ENCODE measurements at regions not wholly inside any gene's neighbourhood (a gene's known extent, or its start where the extent isn't known, plus 50 kb on each side); places are given as distances from the start of the nearest gene placed in this dataset.

GRCh38 chr3:65109966-65110500 is 422.2 kb upstream of the ADAMTS9 start:
- no peak for DNase-seq

DNA sequence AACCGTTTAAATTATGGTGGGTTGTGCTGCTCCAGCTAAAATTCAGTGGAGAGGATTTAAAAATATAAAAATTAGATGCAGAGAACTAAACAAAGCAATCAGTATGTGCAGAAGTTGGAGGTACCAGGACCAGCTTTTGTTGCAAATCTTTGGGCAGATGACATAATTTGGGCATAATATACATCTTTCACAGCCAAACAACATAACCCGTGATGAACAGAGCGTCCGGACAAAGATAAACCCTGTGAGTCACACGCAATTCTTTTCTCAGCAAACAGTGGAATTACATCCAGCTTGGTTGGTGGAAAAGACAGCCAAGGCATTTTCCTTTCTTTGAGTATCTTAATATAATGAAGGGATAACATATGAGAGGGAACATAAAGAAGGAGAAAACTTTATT is 419.4 kb upstream of the ADAMTS9 start:
- no peak for DNase-seq

DNA sequence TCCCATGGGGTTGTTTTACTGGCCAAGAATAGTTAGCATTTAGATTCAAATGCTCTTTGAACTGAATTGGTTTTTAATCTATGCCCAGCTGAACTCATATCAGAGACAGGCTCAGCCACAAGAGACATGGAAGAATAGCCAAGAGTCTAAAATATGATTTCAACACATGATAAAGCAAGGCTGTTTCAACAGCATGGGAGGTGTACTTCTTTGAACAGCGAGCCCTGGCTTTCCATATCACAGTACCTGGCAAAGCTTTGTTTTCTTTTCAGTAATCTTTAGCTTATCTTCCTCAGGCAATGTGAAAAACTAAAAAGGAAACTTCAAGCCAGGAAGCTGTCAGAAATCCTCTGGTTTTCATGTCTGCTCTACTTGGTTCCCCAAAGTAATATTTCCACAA is 413.6 kb upstream of the ADAMTS9 start:
- DNase-seq = no peak

GRCh38 chr3:65098400-65098799 is 410.6 kb upstream of the ADAMTS9 start:
- DNase-seq = no peak

DNA sequence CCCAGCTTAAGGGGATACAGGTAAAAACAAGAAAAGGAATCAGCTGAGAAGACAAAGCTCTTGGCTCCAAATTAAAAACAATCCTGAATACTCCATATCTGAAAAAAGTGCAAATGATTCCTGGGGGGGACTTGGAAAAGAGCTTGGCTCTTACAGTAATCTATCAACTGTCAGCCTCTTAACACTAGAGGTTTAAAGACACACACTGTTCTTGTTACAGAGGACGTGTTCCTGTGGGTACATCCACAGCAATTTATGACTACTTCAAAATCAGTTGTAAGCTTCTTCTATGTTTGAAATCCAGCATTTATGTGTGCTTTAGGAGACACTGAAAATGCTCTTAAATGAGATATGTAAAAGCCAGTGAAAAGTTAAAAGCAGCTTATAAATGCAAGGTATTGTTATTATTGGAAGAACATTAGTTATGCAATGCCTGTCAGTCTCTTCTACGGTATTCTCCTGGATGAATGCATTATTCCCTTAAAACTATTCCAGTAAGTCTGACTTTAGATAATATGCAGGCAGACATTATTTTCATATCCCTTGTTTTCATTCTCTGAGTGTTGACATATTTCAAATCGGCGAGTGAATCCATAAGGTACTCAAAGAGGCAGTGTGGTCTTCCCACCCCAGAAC is 408.4 kb upstream of the ADAMTS9 start:
- DNase-seq = no peak

DNA sequence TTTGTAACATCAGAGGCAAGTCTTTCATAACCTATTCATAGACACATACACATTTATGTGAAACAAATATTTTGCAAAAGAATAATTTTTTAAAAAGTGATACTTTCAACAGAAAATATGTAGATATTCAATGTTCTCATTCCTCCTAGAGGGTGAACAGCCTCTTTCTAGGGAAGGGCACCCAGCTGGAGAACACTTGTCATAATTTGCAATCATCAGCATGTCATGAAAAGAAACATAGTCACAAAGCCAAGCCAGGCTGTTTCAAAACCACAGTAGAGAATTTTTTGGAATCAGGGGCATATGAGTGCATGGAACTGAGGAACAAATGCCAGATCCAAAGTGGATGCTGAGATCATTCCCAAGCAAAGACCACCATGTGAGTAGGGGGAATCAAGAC is 406.9 kb upstream of the ADAMTS9 start:
- DNase-seq = no peak

- no peak for DNase-seq
These were observed 405.8 kb upstream of the ADAMTS9 start for GRCh38 chr3:65093641-65094040.

- no peak for DNase-seq
These were observed 403.8 kb upstream of the ADAMTS9 start for GRCh38 chr3:65091565-65091964.

GRCh38 chr3:65083240-65083639 is 395.4 kb upstream of the ADAMTS9 start:
- no peak for DNase-seq

DNA sequence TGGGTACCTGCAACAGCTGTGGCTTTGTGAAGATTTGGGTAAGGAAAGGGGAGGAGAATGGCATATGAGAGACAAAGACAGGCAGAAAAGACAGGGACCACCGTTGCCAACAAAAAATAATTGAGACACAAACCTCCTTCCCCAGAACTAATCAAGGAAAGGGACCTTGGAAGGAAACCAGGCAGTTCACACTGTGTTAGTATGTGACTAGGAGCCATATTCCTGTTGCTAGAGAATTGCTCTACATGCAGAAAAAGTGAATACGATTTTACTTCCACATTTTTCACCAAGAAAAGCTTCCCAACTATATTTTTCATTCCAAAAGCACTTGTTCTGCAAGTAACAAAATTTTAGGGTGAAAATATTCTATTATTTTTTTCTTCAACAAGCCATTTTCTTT is 393.7 kb upstream of the ADAMTS9 start:
- DNase-seq = no peak

DNA sequence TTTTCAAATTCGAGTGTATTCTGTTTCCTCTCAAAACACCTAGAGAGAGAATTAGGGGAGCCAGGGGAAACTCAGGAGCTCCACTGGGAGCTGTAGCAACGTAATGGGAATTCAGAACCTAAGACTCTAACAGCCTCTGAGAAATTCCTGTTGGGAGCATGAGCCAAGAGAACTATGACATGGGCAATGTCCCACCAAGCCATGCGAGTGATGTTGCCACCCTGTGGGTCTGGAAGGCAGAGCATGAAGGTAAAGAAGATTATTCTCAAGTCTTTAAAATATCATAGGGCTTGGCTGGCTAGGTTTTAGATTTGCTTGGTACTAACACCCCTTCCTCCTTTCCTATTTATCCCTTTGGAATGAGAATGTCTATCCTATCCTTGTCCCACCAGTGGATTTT is 392.6 kb upstream of the ADAMTS9 start:
- no peak for DNase-seq

DNA sequence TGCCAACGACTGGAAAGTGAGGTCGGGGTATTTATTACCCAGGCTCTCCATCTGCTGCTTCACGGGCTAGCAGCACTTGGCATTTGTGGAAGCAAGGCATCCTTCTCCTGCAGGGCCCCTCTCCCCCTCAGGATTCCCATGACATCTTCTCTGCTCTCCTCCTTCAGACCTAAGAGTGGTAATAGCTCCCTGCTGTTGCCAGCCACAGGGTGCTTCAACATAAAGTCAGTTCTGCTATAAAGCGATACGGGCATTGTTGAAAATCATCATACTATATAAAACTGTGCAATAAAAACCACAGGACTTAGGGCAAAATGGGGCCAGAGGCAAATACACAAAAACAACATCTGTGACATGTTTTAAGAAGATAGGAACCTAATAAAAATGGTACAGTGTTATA is 391.8 kb upstream of the ADAMTS9 start:
- no peak for DNase-seq

GRCh38 chr3:65078748-65079147 is 390.9 kb upstream of the ADAMTS9 start:
- no peak for DNase-seq

GRCh38 chr3:65077124-65077523 is 389.3 kb upstream of the ADAMTS9 start:
- DNase-seq = no peak

DNA sequence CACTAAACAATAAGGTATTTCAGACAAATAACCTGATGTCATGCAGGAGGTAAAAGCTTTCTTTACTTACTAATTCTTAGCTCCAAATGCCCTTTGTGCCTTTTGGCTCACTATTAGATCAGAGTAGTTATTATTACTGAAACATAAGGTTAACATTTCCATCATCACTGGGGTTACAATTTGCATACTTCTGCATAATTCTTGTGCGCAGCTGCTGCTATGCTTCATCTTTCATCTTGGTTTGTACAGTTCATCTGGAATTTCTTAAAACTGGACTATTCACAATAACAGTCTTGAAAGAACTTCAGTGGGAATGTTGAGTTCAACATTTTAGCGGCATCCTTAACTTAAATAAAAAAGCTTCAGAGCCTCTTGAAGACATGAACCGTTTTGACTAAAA is 383.2 kb upstream of the ADAMTS9 start:
- no peak for DNase-seq

- no peak for DNase-seq
These were observed 373.1 kb upstream of the ADAMTS9 start for GRCh38 chr3:65060904-65061303.

GRCh38 chr3:65052101-65052500 is 364.3 kb upstream of the ADAMTS9 start:
- DNase-seq = no peak

- no peak for DNase-seq
These were observed 360.4 kb upstream of the ADAMTS9 start for GRCh38 chr3:65048151-65048550.

DNA sequence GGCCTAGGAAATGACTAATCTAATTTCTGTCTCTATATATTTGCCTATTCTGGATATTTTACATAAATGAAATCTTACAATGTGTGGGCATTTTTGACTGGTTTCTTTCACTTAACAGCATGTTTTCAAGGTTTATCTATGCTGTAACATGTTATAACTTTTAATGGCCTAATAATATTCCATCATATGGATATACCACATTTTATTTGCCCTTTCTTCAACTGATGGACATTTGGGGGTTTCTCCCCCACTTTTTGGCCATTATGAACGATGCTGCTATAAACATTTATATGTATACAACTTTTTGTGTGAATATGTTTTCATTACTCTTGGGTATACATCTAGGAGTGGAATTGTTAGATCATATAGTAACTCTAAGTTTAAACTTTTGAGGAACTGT is 357.3 kb upstream of the ADAMTS9 start:
- DNase-seq = no peak

GRCh38 chr3:65044401-65044800 is 356.6 kb upstream of the ADAMTS9 start:
- no peak for DNase-seq

- no peak for DNase-seq
These were observed 354.9 kb upstream of the ADAMTS9 start for GRCh38 chr3:65042675-65043074.

GRCh38 chr3:65039754-65040210 is 352.0 kb upstream of the ADAMTS9 start:
- DNase-seq = no peak

GRCh38 chr3:65037861-65038260 is 350.1 kb upstream of the ADAMTS9 start:
- DNase-seq = no peak

- no peak for DNase-seq
These were observed 347.4 kb upstream of the ADAMTS9 start for GRCh38 chr3:65035246-65035645.

DNA sequence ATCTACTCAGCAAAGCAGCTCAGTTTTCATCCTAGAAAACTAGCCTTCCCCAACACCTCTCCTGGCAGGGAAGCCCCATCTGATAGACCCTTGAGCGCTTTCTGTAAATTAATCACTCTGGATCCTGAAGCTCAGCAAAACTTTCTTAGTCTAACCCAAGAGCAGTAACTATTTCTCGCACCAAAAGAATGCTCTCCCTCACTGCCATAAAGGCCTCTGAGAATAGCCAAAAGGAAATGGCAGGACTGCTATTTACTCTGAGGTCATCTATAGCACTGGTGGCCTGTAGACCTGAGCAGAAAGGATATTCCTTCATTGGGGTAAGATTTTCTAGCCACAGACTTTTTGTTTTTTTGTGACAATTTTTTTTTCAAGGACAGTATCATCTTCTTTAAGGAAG is 345.8 kb upstream of the ADAMTS9 start:
- no peak for DNase-seq

Data from NCI-H1417 treated with DMSO at 0.1 percent for 48 hours (cell line).